ENCODE measurements at regions not wholly inside any gene's neighbourhood (a gene's known extent, or its start where the extent isn't known, plus 50 kb on each side); places are given as distances from the start of the nearest gene placed in this dataset.

DNA sequence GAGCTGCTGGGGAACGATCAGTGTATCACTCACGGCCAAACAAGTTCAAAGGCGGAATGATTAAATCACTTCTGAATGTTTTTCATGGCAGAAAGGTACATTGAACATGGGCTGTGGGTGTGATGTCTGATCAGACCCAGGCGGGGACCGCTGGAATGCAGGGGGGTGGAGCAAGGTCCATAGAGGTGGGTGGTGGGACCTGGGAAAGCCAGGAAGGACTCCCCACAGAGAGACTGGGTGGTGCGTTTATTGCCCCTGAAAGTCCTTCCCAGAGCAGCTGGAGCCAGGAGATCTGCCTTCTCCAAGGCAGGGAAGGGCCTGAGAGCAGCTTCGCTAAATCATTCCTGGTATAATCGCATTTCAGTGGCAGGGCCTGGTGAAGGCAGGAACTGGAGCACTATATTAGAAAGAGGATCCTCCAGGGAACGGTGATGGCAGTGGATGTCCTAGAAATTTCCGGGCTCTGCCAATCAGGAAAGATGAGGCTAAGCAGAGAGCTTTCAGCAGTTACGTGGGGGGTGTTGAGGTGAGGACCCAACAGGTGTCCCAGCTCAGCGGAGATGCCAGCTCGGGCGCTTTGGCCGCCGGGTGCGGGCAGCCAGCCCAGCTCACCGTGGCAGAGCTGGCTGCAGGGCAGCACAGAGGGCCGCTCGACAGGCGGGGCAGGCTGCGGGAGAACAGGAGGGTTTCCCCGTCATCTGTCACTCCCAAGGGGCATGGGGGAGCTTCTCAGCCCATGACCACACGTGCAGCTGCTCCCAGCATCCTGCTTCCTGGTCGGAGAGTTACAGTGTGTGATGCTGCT lies 271.7 kb downstream of the CTTN start:
- no peak overlapping the region for H3K4me3 ChIP-seq (ENCODE audit: low read length in 2 of 2)
- ChIA-PET CTCF (ENCODE audit: partially characterized antibody) (no interaction called here), POLR2A (ENCODE audit: partially characterized antibody) (no interaction called here)
- Mint-ChIP-seq H3K4me1 (peaks cover 0 to 2% (median 0%) of the 10 kb centered on the region in 4 donors), H3K27me3 (peaks cover 13 to 17% of the 10 kb centered on the region in 2 donors), H3K9me3 (peaks cover 0 to 4% (median 0%) of the 10 kb centered on the region in 8 donors), H3K36me3 (no peaks in the 10 kb centered on the region), H3K27ac (no peak overlapping the region), H3K4me3 (no peak overlapping the region)
- H3K27ac ChIP-seq (ENCODE audit: low read depth, low read length), result no peak overlapping the region
- no peaks in the 10 kb centered on the region for H3K27me3 ChIP-seq (ENCODE audit: insufficient read depth, low read length)
- DNase-seq, result no peak
- H3K4me1 ChIP-seq (ENCODE audit: insufficient read depth, low read length), result no peaks in the 10 kb centered on the region
- H3K9me3 ChIP-seq (ENCODE audit: control insufficient read depth in 1 of 2, low read length in 2 of 2), result no peaks in the 10 kb centered on the region
- no peaks in the 10 kb centered on the region for H3K36me3 ChIP-seq (ENCODE audit: insufficient read depth, low read length)
- intact Hi-C loops (cut with micrococcal nuclease), result no loop called here

DNA sequence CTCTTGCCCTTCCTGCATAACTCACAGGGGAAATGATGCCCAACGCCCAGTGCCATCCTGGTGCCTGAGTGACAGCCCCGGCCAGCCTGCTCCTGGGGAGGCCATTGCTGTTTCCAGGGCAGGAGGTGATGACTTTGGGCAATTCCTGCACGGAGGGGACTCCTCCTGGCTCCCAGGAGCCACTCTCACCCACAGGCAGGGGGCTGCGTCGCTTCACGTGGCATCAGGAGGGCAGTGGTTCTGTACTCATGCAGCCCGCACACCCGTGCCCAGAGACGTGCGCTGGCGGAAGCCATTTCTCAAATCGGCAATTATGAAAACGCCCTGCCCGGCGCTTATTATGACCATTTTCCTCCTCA lies 272.3 kb downstream of the CTTN start:
- POLR2A ChIA-PET (ENCODE audit: partially characterized antibody), result no interaction called here
- intact Hi-C loops (cut with micrococcal nuclease), result no loop called here
- Mint-ChIP-seq H3K27ac (no peak overlapping the region), H3K36me3 (no peaks in the 10 kb centered on the region), H3K4me1 (peaks cover 0 to 2% (median 0%) of the 10 kb centered on the region in 4 donors), H3K4me3 (no peak overlapping the region), H3K27me3 (peaks cover 9 to 14% of the 10 kb centered on the region in 2 donors), H3K9me3 (peaks cover 0 to 4% (median 0%) of the 10 kb centered on the region in 8 donors)
- no peak overlapping the region for H3K27ac ChIP-seq (ENCODE audit: low read depth, low read length)
- H3K4me3 ChIP-seq (ENCODE audit: low read length in 2 of 2), result no peak overlapping the region
- CTCF ChIA-PET (ENCODE audit: partially characterized antibody), result no interaction called here
- DNase-seq, result no peak
- H3K9me3 ChIP-seq (ENCODE audit: control insufficient read depth in 1 of 2, low read length in 2 of 2), result no peaks in the 10 kb centered on the region
- no peaks in the 10 kb centered on the region for H3K36me3 ChIP-seq (ENCODE audit: insufficient read depth, low read length)
- no peaks in the 10 kb centered on the region for H3K4me1 ChIP-seq (ENCODE audit: insufficient read depth, low read length)
- no peaks in the 10 kb centered on the region for H3K27me3 ChIP-seq (ENCODE audit: insufficient read depth, low read length)

DNA sequence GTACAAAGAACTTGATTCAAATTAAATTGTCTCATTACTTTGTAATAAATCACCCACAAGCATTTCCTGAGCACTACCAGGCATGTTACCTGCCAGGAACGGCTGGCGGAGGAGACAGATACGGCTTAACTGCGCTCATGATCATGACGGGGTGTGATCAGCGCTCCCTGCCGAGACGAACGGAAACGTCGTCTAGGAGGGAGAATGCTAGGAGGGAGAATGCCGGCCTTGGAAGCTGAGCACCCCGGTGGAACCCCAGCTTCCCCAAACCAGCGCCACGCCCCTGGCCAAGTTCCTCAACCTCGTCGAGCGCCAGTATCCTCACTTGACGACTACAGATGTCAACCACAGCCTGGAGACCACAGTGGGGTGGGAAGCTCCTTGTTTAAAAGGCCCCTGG lies 272.8 kb downstream of the CTTN start:
- Histone ChIP-seq H3K27ac (ENCODE audit: low read depth, low read length) (no peak overlapping the region), H3K9me3 (ENCODE audit: control insufficient read depth in 1 of 2, low read length in 2 of 2) (no peaks in the 10 kb centered on the region), H3K4me3 (ENCODE audit: low read length in 2 of 2) (no peak overlapping the region), H3K36me3 (ENCODE audit: insufficient read depth, low read length) (no peaks in the 10 kb centered on the region), H3K4me1 (ENCODE audit: insufficient read depth, low read length) (no peaks in the 10 kb centered on the region), H3K27me3 (ENCODE audit: insufficient read depth, low read length) (no peaks in the 10 kb centered on the region)
- Mint-ChIP-seq H3K4me1 (peaks cover 0 to 2% (median 0%) of the 10 kb centered on the region in 4 donors), H3K27ac (no peak overlapping the region), H3K4me3 (no peak overlapping the region), H3K9me3 (peaks cover 0 to 4% (median 0%) of the 10 kb centered on the region in 8 donors), H3K36me3 (no peaks in the 10 kb centered on the region), H3K27me3 (peaks cover 9 to 14% of the 10 kb centered on the region in 2 donors)
- DNase-seq, result no peak
- ChIA-PET CTCF (ENCODE audit: partially characterized antibody) (no interaction called here), POLR2A (ENCODE audit: partially characterized antibody) (no interaction called here)
- intact Hi-C loops (cut with micrococcal nuclease), result no loop called here

DNA sequence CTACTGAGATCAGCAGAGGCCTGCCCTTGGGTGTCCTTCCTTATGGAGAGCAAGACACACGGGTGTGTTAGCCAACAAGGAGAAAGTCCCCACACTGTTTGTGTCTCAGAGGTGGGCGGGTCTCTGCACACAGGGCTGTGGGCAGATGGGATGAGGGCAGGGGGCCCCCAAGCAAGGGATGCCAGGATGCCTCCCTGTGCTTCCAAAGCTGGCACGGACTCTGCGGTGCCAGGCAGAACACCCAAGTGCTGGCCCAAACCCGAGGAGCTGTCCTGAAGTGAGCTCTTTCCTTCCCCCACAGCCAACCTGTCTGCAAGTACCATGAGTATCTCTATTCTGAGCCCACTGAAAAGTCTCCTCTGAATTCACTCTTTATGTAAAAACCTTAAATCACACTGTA lies 273.3 kb downstream of the CTTN start:
- Mint-ChIP-seq H3K27ac (no peak overlapping the region), H3K4me1 (peaks cover 0 to 2% (median 0%) of the 10 kb centered on the region in 4 donors), H3K27me3 (peaks cover 7 to 14% of the 10 kb centered on the region in 2 donors), H3K36me3 (no peaks in the 10 kb centered on the region), H3K4me3 (no peak overlapping the region), H3K9me3 (peaks cover 0 to 4% (median 0%) of the 10 kb centered on the region in 8 donors)
- Histone ChIP-seq H3K36me3 (ENCODE audit: insufficient read depth, low read length) (no peaks in the 10 kb centered on the region), H3K27me3 (ENCODE audit: insufficient read depth, low read length) (no peaks in the 10 kb centered on the region), H3K4me3 (ENCODE audit: low read length in 2 of 2) (no peak overlapping the region), H3K9me3 (ENCODE audit: control insufficient read depth in 1 of 2, low read length in 2 of 2) (no peaks in the 10 kb centered on the region), H3K4me1 (ENCODE audit: insufficient read depth, low read length) (no peaks in the 10 kb centered on the region), H3K27ac (ENCODE audit: low read depth, low read length) (no peak overlapping the region)
- ChIA-PET CTCF (ENCODE audit: partially characterized antibody) (no interaction called here), POLR2A (ENCODE audit: partially characterized antibody) (no interaction called here)
- DNase-seq, result no peak
- intact Hi-C loops (cut with micrococcal nuclease), result no loop called here

DNA sequence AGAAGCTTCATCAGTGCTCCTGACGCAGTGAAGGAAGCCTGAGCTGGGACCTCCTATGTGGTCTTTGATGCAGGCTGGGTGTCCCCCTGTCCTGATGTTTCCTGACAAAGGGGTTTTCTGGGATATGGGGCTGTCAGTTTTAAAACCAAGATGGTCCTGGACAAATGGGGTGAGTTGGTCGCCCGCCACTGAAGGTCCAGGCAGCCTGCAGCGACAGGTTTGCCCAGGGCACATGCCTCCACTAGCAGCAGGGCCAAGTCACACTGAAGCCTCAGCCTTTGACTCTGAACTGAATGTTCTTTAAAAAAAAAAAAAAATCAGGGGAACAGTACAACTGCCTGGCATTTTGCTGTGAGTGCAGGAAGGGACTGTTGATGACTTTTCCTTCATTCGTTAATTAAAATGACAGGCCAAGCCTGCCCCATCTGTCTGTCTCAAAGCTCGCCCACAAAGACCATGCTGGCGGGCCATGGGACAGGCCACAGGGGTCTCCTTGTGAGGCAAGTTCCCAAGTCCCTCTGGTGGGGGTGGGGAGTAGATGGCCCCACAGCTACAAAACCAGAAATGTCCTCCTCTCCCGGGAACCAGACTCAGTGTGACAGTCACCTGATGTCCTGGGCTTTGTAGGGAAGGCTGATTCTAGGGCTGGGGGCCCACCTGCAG lies 274.8 kb downstream of the CTTN start:
- peaks cover 0 to 4% (median 0%) of the 10 kb centered on the region in 8 donors for H3K9me3 Mint-ChIP-seq
- H3K4me3 Mint-ChIP-seq, result no peak overlapping the region
- Histone ChIP-seq H3K9me3 (ENCODE audit: control insufficient read depth in 1 of 2, low read length in 2 of 2) (no peaks in the 10 kb centered on the region), H3K36me3 (ENCODE audit: insufficient read depth, low read length) (no peaks in the 10 kb centered on the region), H3K4me3 (ENCODE audit: low read length in 2 of 2) (no peak overlapping the region), H3K4me1 (ENCODE audit: insufficient read depth, low read length) (no peaks in the 10 kb centered on the region), H3K27ac (ENCODE audit: low read depth, low read length) (no peak overlapping the region), H3K27me3 (ENCODE audit: insufficient read depth, low read length) (no peaks in the 10 kb centered on the region)
- peaks cover 5 to 11% of the 10 kb centered on the region in 2 donors for H3K27me3 Mint-ChIP-seq
- no peak for DNase-seq
- ChIA-PET POLR2A (ENCODE audit: partially characterized antibody) (no interaction called here), CTCF (ENCODE audit: partially characterized antibody) (no interaction called here)
- intact Hi-C loops (cut with micrococcal nuclease), result no loop called here
- no peak overlapping the region for H3K27ac Mint-ChIP-seq
- peaks cover 0 to 2% (median 0%) of the 10 kb centered on the region in 4 donors for H3K4me1 Mint-ChIP-seq
- H3K36me3 Mint-ChIP-seq, result no peaks in the 10 kb centered on the region

DNA sequence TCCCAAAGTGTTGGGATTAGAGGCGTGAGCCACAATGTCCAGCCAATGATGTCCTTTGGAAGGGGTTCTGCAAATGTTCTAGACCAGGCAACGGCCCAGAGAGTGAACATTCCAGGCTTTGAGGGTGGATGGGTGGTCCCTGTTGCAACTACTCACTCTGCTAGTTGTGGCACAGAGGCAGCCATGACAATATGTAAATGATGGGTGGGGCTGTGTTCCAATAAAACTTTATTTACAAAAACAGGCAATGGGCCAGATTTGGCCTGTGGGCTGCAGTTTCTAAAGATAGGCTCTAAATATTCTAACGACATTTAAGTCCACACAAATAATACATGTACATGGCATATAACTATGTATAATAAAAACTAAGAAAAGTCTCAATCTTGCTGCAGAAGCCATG lies 276.3 kb downstream of the CTTN start:
- ChIA-PET POLR2A (ENCODE audit: partially characterized antibody) (no interaction called here), CTCF (ENCODE audit: partially characterized antibody) (no interaction called here)
- Mint-ChIP-seq H3K27me3 (peaks cover 5 to 7% of the 10 kb centered on the region in 2 donors), H3K27ac (no peak overlapping the region), H3K4me1 (peaks cover 0 to 2% (median 0%) of the 10 kb centered on the region in 4 donors), H3K9me3 (peaks cover 0 to 4% (median 0%) of the 10 kb centered on the region in 8 donors), H3K36me3 (no peaks in the 10 kb centered on the region), H3K4me3 (no peak overlapping the region)
- intact Hi-C loops (cut with micrococcal nuclease), result no loop called here
- no peaks in the 10 kb centered on the region for H3K27me3 ChIP-seq (ENCODE audit: insufficient read depth, low read length)
- no peaks in the 10 kb centered on the region for H3K4me1 ChIP-seq (ENCODE audit: insufficient read depth, low read length)
- H3K9me3 ChIP-seq (ENCODE audit: control insufficient read depth in 1 of 2, low read length in 2 of 2), result no peaks in the 10 kb centered on the region
- H3K4me3 ChIP-seq (ENCODE audit: low read length in 2 of 2), result no peak overlapping the region
- no peak for DNase-seq
- no peaks in the 10 kb centered on the region for H3K36me3 ChIP-seq (ENCODE audit: insufficient read depth, low read length)
- no peak overlapping the region for H3K27ac ChIP-seq (ENCODE audit: low read depth, low read length)

DNA sequence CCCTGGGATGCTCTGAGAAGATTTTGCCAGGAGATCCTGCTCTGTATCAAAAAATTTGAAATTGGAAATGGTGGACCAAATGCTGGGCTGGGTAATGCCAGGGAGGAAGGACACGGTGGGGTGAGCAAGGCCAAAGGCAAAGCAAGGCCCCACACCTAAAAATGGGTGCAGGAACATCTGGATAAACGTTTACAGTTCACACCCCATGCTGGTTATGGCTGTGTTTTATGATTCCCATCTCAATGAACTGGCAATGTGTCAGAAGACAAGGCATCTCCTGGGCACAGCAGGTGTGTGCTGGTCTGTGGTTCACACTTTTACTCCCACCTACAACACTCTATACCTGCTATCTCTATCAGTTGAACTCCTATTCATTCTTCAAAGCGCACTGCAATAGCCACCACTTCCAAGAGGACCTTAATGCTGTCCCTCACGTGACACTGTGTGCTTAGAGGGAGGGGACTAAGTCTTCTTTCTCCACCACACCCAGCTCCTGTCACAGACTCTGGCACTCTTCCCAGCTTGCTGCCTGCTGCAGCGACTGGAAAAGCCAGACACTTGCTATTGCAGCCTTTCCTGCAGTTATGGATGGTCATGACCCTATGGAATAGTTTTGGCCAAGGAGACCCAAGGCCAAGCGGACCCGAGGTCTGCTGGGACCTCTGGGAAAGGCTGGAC lies 277.5 kb downstream of the CTTN start:
- H3K27ac ChIP-seq (ENCODE audit: low read depth, low read length), result no peak overlapping the region
- no peaks in the 10 kb centered on the region for H3K9me3 ChIP-seq (ENCODE audit: control insufficient read depth in 1 of 2, low read length in 2 of 2)
- Mint-ChIP-seq H3K4me1 (peaks cover 0 to 2% (median 0%) of the 10 kb centered on the region in 4 donors), H3K27me3 (peaks cover 4 to 5% of the 10 kb centered on the region in 2 donors), H3K27ac (no peak overlapping the region), H3K36me3 (no peaks in the 10 kb centered on the region), H3K4me3 (no peak overlapping the region), H3K9me3 (peaks cover 0 to 4% (median 0%) of the 10 kb centered on the region in 8 donors)
- ChIA-PET CTCF (ENCODE audit: partially characterized antibody) (no interaction called here), POLR2A (ENCODE audit: partially characterized antibody) (no interaction called here)
- H3K4me3 ChIP-seq (ENCODE audit: low read length in 2 of 2), result no peak overlapping the region
- no peaks in the 10 kb centered on the region for H3K4me1 ChIP-seq (ENCODE audit: insufficient read depth, low read length)
- DNase-seq, result no peak
- intact Hi-C loops (cut with micrococcal nuclease), result no loop called here
- H3K36me3 ChIP-seq (ENCODE audit: insufficient read depth, low read length), result no peaks in the 10 kb centered on the region
- no peaks in the 10 kb centered on the region for H3K27me3 ChIP-seq (ENCODE audit: insufficient read depth, low read length)

Measured in CD4-positive, alpha-beta memory T cell (primary cell).